Fibroblast of lung (primary cell): ENCODE measurements at regions not wholly inside any gene's neighbourhood (a gene's known extent, or its start where the extent isn't known, plus 50 kb on each side); places are given as distances from the start of the nearest gene placed in this dataset.

ENCODE experiments used
- DNase-seq, 2 donors: peaks; one replicate each; pipeline versions ENCODE4 v3.0.0 to v3.0.0-alpha.2; 2010; ENCODE audit warnings: low read depth in 2 of 2
- H2AFZ ChIP-seq: 2 replicates; pipeline ENCODE4 v1.5.1; 2012; ENCODE audit warnings: low read length, control low read depth, inconsistent platforms
- H3K27ac ChIP-seq: 2 replicates; pipeline ENCODE4 v1.5.1; 2011; ENCODE audit warnings: low read length, control low read depth; ENCODE audit not compliant: insufficient read depth
- H3K27me3 ChIP-seq: 2 replicates; pipeline ENCODE4 v1.5.1; 2011; ENCODE audit warnings: mild to moderate bottlenecking, low read length; ENCODE audit not compliant: control insufficient read depth, insufficient read depth
- H3K36me3 ChIP-seq: 2 replicates; pipeline ENCODE4 v1.5.1; 2011; ENCODE audit warnings: low read length; ENCODE audit not compliant: control insufficient read depth, insufficient read depth
- H3K4me1 ChIP-seq: 2 replicates; pipeline ENCODE4 v1.5.1; 2011; ENCODE audit warnings: low read length; ENCODE audit not compliant: control insufficient read depth, insufficient read depth; ENCODE audit errors: extremely low read depth
- H3K4me2 ChIP-seq: 2 replicates; pipeline ENCODE4 v1.5.1; 2011; ENCODE audit warnings: low read length, control low read depth; ENCODE audit not compliant: insufficient read depth; ENCODE audit errors: extremely low read depth
- H3K4me3 ChIP-seq, 4 experiments: fragments of 200-600 bp in 1 of 4; sonication (generic) in 1 of 4; replicated peaks in 1 of 4; 2 replicates each; pipeline ENCODE4 v1.5.1; 2011 to 2016; ENCODE audit warnings: low read length in 4 of 4, low read depth in 3 of 4, mild to moderate bottlenecking in 3 of 4, control low read depth in 2 of 4, inconsistent platforms in 1 of 4, mixed read lengths in 1 of 4; ENCODE audit not compliant: insufficient read depth in 1 of 4; ENCODE audit errors: control extremely low read depth in 1 of 4
- H3K79me2 ChIP-seq: 2 replicates; pipeline ENCODE4 v1.5.1; 2012; ENCODE audit warnings: mild to moderate bottlenecking, low read length, inconsistent platforms; ENCODE audit not compliant: control insufficient read depth, insufficient read depth
- H3K9ac ChIP-seq: 2 replicates; pipeline ENCODE4 v1.5.1; 2011; ENCODE audit warnings: mild to moderate bottlenecking, low read length, control low read depth; ENCODE audit not compliant: insufficient read depth
- H3K9me3 ChIP-seq: 2 replicates; pipeline ENCODE4 v1.5.1; 2012; ENCODE audit warnings: low read depth, low read length; ENCODE audit not compliant: control insufficient read depth, insufficient read depth
- H4K20me1 ChIP-seq: 2 replicates; pipeline ENCODE4 v1.5.1; 2011; ENCODE audit warnings: low read length; ENCODE audit not compliant: control insufficient read depth, insufficient read depth; ENCODE audit errors: extremely low read depth
- CTCF ChIP-seq, 2 donors: IDR thresholded peaks in 1 of 2; conservative IDR thresholded peaks in 1 of 2; 1 replicate in 1 of 2; 2 replicates in 1 of 2; pipeline ENCODE4 v1.5.1; 2011 to 2012; ENCODE audit warnings: low read length in 2 of 2, control low read depth in 1 of 2, inconsistent platforms in 1 of 2, low read depth in 1 of 2, mild to moderate bottlenecking in 1 of 2
- EZH2 ChIP-seq: IDR thresholded peaks from 2 replicates; pipeline ENCODE4 v1.5.1; 2012; ENCODE audit warnings: low read length, control low read depth, mild to moderate bottlenecking; ENCODE audit errors: missing control alignments

- H3K4me2 ChIP-seq: no peak overlapping the region
- H3K27me3 ChIP-seq: no peaks in the 10 kb centered on the region
- no peak overlapping the region for H2AFZ ChIP-seq
- H3K36me3 ChIP-seq: no peaks in the 10 kb centered on the region
- H3K27ac ChIP-seq: no peak overlapping the region
- no peaks in the 10 kb centered on the region for H3K4me1 ChIP-seq
- no peak overlapping the region for H3K4me3 ChIP-seq
- no peak for DNase-seq
- no peaks in the 10 kb centered on the region for H3K9me3 ChIP-seq
- H3K79me2 ChIP-seq: no peaks in the 10 kb centered on the region
- no peaks in the 10 kb centered on the region for H4K20me1 ChIP-seq
- TF ChIP-seq CTCF (conservative IDR thresholded peaks at IDR 0.05 in 1 of 2, IDR thresholded peaks at IDR 0.05 in 1 of 2; ENCODE audit: low read depth in 1 of 2, low read length in 2 of 2): no peak
- TF ChIP-seq EZH2: no peak
- no peak overlapping the region for H3K9ac ChIP-seq
These were observed 411.7 kb upstream of the ITGA1 start for GRCh38 chr5:52375969-52376368.

GRCh38 chr5:52376592-52376991, 411.1 kb upstream of the ITGA1 start:
- no peak for TF ChIP-seq EZH2
- TF ChIP-seq CTCF (conservative IDR thresholded peaks at IDR 0.05 in 1 of 2, IDR thresholded peaks at IDR 0.05 in 1 of 2; ENCODE audit: low read depth in 1 of 2, low read length in 2 of 2): no peak
- Histone ChIP-seq H3K27ac (no peak overlapping the region), H4K20me1 (no peaks in the 10 kb centered on the region), H3K36me3 (no peaks in the 10 kb centered on the region), H3K27me3 (no peaks in the 10 kb centered on the region), H3K4me1 (no peaks in the 10 kb centered on the region), H3K79me2 (no peaks in the 10 kb centered on the region), H3K9ac (no peak overlapping the region), H3K4me3 (no peak overlapping the region), H3K9me3 (no peaks in the 10 kb centered on the region), H2AFZ (no peak overlapping the region), H3K4me2 (no peak overlapping the region)
- DNase-seq: no peak

GRCh38 chr5:52378237-52378636, 409.5 kb upstream of the ITGA1 start:
- H4K20me1 ChIP-seq: no peaks in the 10 kb centered on the region
- H3K4me2 ChIP-seq: no peak overlapping the region
- H3K79me2 ChIP-seq: no peaks in the 10 kb centered on the region
- no peak overlapping the region for H3K27ac ChIP-seq
- H2AFZ ChIP-seq: no peak overlapping the region
- DNase-seq: no peak
- H3K36me3 ChIP-seq: no peaks in the 10 kb centered on the region
- H3K27me3 ChIP-seq: no peaks in the 10 kb centered on the region
- H3K9ac ChIP-seq: no peak overlapping the region
- no peak overlapping the region for H3K4me3 ChIP-seq
- H3K9me3 ChIP-seq: no peaks in the 10 kb centered on the region
- H3K4me1 ChIP-seq: no peaks in the 10 kb centered on the region
- no peak for TF ChIP-seq CTCF (conservative IDR thresholded peaks at IDR 0.05 in 1 of 2, IDR thresholded peaks at IDR 0.05 in 1 of 2; ENCODE audit: low read depth in 1 of 2, low read length in 2 of 2)
- no peak for TF ChIP-seq EZH2
